ENCODE measurements at regions not wholly inside any gene's neighbourhood (a gene's known extent, or its start where the extent isn't known, plus 50 kb on each side); places are given as distances from the start of the nearest gene placed in this dataset.

GRCh38 chr6:10278746-10279145 is 136.1 kb downstream of the TFAP2A start:
- no peak for DNase-seq (ENCODE audit: low read depth)
- in situ Hi-C loops (cut with HindIII; ENCODE audit: low sequenced_read_pairs) = no loop called here
- no peak overlapping the region for H3K4me3 ChIP-seq (ENCODE audit: low read depth, low read length)
- TF ChIP-seq CTCF (IDR thresholded peaks at IDR 0.05; ENCODE audit: low read depth, low read length, missing control alignments) = no peak

GRCh38 chr6:10276660-10277287 is 138.1 kb downstream of the TFAP2A start:
- in situ Hi-C loops (cut with HindIII; ENCODE audit: low sequenced_read_pairs) = no loop called here
- no peak for TF ChIP-seq CTCF (IDR thresholded peaks at IDR 0.05; ENCODE audit: low read depth, low read length, missing control alignments)
- no peak for DNase-seq (ENCODE audit: low read depth)
- no peak overlapping the region for H3K4me3 ChIP-seq (ENCODE audit: low read depth, low read length)

DNA sequence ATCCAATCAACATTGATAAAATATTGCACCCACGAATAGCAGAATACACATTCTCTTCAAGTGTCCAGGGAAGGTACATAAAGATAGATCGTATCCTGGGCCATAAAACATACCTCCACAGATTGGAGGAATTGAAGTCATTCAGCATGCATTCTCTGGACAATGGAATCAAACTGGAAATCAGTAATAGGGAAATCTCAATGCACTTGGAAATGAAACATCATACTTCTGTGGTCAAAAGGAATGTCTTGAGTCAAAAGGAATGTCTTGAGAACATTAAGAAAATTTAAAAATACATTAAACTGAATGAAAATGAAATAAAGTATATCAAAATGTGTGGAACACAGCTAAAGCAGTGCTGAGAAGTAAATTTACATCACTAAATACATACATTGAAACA is 138.8 kb downstream of the TFAP2A start:
- in situ Hi-C loops (cut with HindIII; ENCODE audit: low sequenced_read_pairs) = no loop called here
- peak; percentile 3 for DNase-seq (ENCODE audit: low read depth)

DNA sequence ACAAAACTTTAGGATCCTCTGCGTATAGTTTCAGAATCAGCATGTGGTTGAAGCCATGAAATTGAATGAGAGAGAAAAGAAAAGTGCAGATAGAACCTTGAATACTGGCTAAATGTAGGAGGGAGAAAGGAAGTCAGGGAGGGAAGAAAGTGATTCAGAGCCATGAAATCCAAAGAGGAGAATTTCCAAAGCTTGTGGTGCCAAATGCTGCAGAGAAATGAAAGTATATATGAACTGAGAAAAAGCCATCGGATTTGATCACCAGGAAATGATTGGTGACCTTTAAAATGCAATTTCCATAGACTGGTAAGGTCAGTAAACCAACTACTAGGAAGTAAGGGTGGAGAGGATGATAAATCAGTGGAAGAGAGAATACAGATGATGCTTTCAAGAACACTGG is 142.3 kb downstream of the TFAP2A start:
- in situ Hi-C loops (cut with HindIII; ENCODE audit: low sequenced_read_pairs) = no loop called here
- DNase-seq (ENCODE audit: low read depth) = no peak

More for the DNA sequence above, 138.8 kb downstream of the TFAP2A start:
- no peak for TF ChIP-seq CTCF (IDR thresholded peaks at IDR 0.05; ENCODE audit: low read depth, low read length, missing control alignments)
- H3K4me3 ChIP-seq (ENCODE audit: low read depth, low read length) = no peak overlapping the region

GRCh38 chr6:10271982-10272381 is 142.9 kb downstream of the TFAP2A start:
- no peak overlapping the region for H3K4me3 ChIP-seq (ENCODE audit: low read depth, low read length)
- TF ChIP-seq CTCF (IDR thresholded peaks at IDR 0.05; ENCODE audit: low read depth, low read length, missing control alignments) = no peak
- DNase-seq (ENCODE audit: low read depth) = no peak
- in situ Hi-C loops (cut with HindIII; ENCODE audit: low sequenced_read_pairs) = no loop called here

More for the DNA sequence above, 142.3 kb downstream of the TFAP2A start:
- TF ChIP-seq CTCF (IDR thresholded peaks at IDR 0.05; ENCODE audit: low read depth, low read length, missing control alignments) = no peak
- no peak overlapping the region for H3K4me3 ChIP-seq (ENCODE audit: low read depth, low read length)

DNA sequence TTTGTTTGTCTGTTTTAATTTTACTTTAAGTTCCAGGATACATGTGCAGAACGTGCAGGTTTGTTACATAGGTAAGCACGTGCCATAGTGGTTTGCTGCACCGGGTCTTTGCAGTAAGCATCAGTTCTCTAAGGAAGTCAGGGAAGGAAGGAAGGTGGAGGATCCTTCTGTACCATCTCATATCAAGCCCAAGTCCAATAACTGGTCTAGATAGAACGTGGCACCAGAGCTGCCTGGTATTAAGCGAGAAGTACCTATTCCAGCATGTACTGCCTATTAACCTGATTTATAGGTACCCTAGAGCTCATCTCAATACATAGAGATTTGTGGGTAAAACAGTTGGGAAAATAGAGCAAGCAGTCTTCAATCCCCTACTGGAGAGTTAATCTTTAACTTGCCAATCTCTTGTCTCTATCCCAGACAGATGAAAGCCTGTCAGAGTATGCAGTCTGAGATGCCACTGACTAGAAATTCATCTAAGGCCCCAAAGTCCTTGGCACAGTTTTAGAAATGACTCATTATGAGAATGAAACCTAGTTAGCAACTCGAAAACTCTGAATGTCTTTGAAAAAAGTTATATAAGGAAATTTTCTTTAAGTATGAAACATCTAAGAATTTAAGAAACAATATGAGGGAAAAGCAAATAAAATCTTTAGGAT is 144.9 kb downstream of the TFAP2A start:
- H3K4me3 ChIP-seq (ENCODE audit: low read depth, low read length) = no peak overlapping the region
- DNase-seq (ENCODE audit: low read depth) = no peak
- no peak for TF ChIP-seq CTCF (IDR thresholded peaks at IDR 0.05; ENCODE audit: low read depth, low read length, missing control alignments)
- in situ Hi-C loops (cut with HindIII; ENCODE audit: low sequenced_read_pairs) = no loop called here
